CD4-positive, CD25-positive, alpha-beta regulatory T cell (primary cell): ENCODE measurements at regions not wholly inside any gene's neighbourhood (a gene's known extent, or its start where the extent isn't known, plus 50 kb on each side); places are given as distances from the start of the nearest gene placed in this dataset.
A peak's percentile ranks its signal among the peaks of the same experiment; 100 is the strongest.

Experiments
- ATAC-seq, 2 donors: fragments of 150-1000 bp; cut with Tn5 transposase; one replicate each; pipeline ENCODE4 v1.10.0; 2021; ENCODE audit warnings: low read depth in 2 of 2, moderate number of reproducible peaks in 2 of 2, moderate library complexity in 1 of 2
- DNase-seq, 3 donors: peaks; one replicate each; pipeline versions ENCODE4 v3.0.0 to v3.0.0-alpha.2; 2012 to 2022; ENCODE audit warnings: mixed read lengths in 1 of 3
- H3K27ac ChIP-seq: one replicate; pipeline ENCODE4 v1.7.0; 2013; ENCODE audit warnings: mild to moderate bottlenecking, low read length; ENCODE audit not compliant: insufficient read depth, poor library complexity, severe bottlenecking
- H3K27me3 ChIP-seq: one replicate; pipeline ENCODE4 v1.7.0; 2013; ENCODE audit warnings: low read length; ENCODE audit not compliant: control insufficient read depth, insufficient read depth
- H3K36me3 ChIP-seq: one replicate; pipeline ENCODE4 v1.7.0; 2013; ENCODE audit warnings: mild to moderate bottlenecking, low read length, moderate library complexity; ENCODE audit not compliant: control insufficient read depth, insufficient read depth
- H3K4me1 ChIP-seq: 2 replicates; pipeline ENCODE4 v1.7.0; 2013; ENCODE audit warnings: mild to moderate bottlenecking, low read length; ENCODE audit not compliant: insufficient read depth, control insufficient read depth, poor library complexity, severe bottlenecking
- H3K4me3 ChIP-seq: one replicate; pipeline ENCODE4 v1.7.0; 2013; ENCODE audit warnings: low read depth, mild to moderate bottlenecking, low read length, moderate library complexity
- H3K9me3 ChIP-seq, 2 experiments: 1 replicate in 1 of 2; 2 replicates in 1 of 2; pipeline ENCODE4 v1.7.0; 2013; ENCODE audit warnings: low read length in 2 of 2, mild to moderate bottlenecking in 1 of 2, moderate library complexity in 1 of 2; ENCODE audit not compliant: control insufficient read depth in 2 of 2
- H3K27ac Mint-ChIP-seq, 3 donors: one replicate each; pipeline ENCODE4 v1.8.0; 2020 to 2022; ENCODE audit warnings: mild to moderate bottlenecking in 3 of 3, mixed read lengths in 3 of 3, moderate library complexity in 2 of 3
- H3K27me3 Mint-ChIP-seq: one replicate; pipeline ENCODE4 v1.8.0; 2022; ENCODE audit warnings: mild to moderate bottlenecking, mixed read lengths
- H3K36me3 Mint-ChIP-seq: one replicate; pipeline ENCODE4 v1.8.0; 2020; ENCODE audit warnings: mixed read lengths
- H3K4me1 Mint-ChIP-seq, 4 donors: one replicate each; pipeline ENCODE4 v1.8.0; 2020 to 2022; ENCODE audit warnings: mixed read lengths in 4 of 4, mild to moderate bottlenecking in 1 of 4
- H3K4me3 Mint-ChIP-seq, 4 donors: one replicate each; pipeline ENCODE4 v1.8.0; 2020 to 2022; ENCODE audit warnings: mild to moderate bottlenecking in 4 of 4, mixed read lengths in 4 of 4, moderate library complexity in 3 of 4
- H3K9me3 Mint-ChIP-seq, 7 donors: one replicate each; pipeline ENCODE4 v1.8.0; 2020 to 2022; ENCODE audit warnings: mixed read lengths in 7 of 7, mild to moderate bottlenecking in 3 of 7, moderate library complexity in 2 of 7

GRCh38 chr10:93236393-93237040, 162.8 kb downstream of the CYP26A1 start:
- H3K9me3 ChIP-seq: no peaks in the 10 kb centered on the region
- ATAC-seq (no peak), DNase-seq (no peak)
- H3K27me3 ChIP-seq: peaks cover 8% of the 10 kb centered on the region
- Mint-ChIP-seq H3K4me1 (no peaks in the 10 kb centered on the region), H3K4me3 (no peak overlapping the region), H3K36me3 (no peaks in the 10 kb centered on the region), H3K27ac (no peak overlapping the region), H3K27me3 (peaks cover 22% of the 10 kb centered on the region), H3K9me3 (peaks cover 0 to 2% (median 0%) of the 10 kb centered on the region in 7 donors)
- H3K4me1 ChIP-seq: no peaks in the 10 kb centered on the region
- no peaks in the 10 kb centered on the region for H3K36me3 ChIP-seq
- no peak overlapping the region for H3K4me3 ChIP-seq
- no peak overlapping the region for H3K27ac ChIP-seq

- H3K27ac ChIP-seq: no peak overlapping the region
- no peak overlapping the region for H3K27ac Mint-ChIP-seq
- DNase-seq: no peak
- H3K4me1 Mint-ChIP-seq: no peaks in the 10 kb centered on the region
- ATAC-seq: no peak
- peaks cover 21% of the 10 kb centered on the region for H3K27me3 Mint-ChIP-seq
- peaks cover 6% of the 10 kb centered on the region for H3K27me3 ChIP-seq
- no peak overlapping the region for H3K4me3 Mint-ChIP-seq
- no peak overlapping the region for H3K4me3 ChIP-seq
- no peaks in the 10 kb centered on the region for H3K4me1 ChIP-seq
- no peaks in the 10 kb centered on the region for H3K36me3 Mint-ChIP-seq
- H3K9me3 ChIP-seq: no peaks in the 10 kb centered on the region
- H3K36me3 ChIP-seq: no peaks in the 10 kb centered on the region
- H3K9me3 Mint-ChIP-seq: no peaks in the 10 kb centered on the region
These were observed 171.5 kb downstream of the CYP26A1 start for GRCh38 chr10:93245147-93245546.

DNA sequence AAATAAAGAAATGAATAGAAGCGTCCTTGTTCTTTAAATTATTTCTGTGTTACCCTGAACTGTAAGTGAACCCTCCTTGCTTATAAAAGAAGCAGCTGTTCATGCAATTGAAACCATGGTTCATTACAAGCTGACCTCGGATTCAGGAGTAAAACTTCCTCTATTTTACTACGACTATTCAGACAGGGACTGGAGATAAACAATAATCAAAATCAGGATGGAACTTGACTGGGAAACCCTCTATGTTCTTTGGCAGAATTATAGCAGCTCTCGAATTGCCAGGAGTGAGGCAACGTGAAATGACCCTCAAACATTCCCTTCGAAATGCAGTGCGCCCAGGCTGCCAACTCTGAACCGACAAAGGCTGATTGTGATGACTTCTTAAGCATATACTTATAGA, 172.1 kb downstream of the CYP26A1 start:
- Histone ChIP-seq H3K27ac (no peak overlapping the region), H3K27me3 (peaks cover 3% of the 10 kb centered on the region), H3K4me3 (no peak overlapping the region), H3K9me3 (no peaks in the 10 kb centered on the region), H3K36me3 (no peaks in the 10 kb centered on the region), H3K4me1 (no peaks in the 10 kb centered on the region)
- no peak for DNase-seq
- ATAC-seq: no peak
- Mint-ChIP-seq H3K9me3 (no peaks in the 10 kb centered on the region), H3K27me3 (peaks cover 21% of the 10 kb centered on the region), H3K4me3 (no peak overlapping the region), H3K4me1 (no peaks in the 10 kb centered on the region), H3K27ac (no peak overlapping the region), H3K36me3 (no peaks in the 10 kb centered on the region)

- ATAC-seq (no peak), DNase-seq (no peak)
- H3K4me3 Mint-ChIP-seq: no peak overlapping the region
- no peak overlapping the region for H3K27ac Mint-ChIP-seq
- no peaks in the 10 kb centered on the region for H3K9me3 Mint-ChIP-seq
- H3K9me3 ChIP-seq: no peaks in the 10 kb centered on the region
- H3K36me3 Mint-ChIP-seq: no peaks in the 10 kb centered on the region
- H3K4me3 ChIP-seq: no peak overlapping the region
- H3K27me3 Mint-ChIP-seq: peaks cover 15% of the 10 kb centered on the region
- H3K4me1 Mint-ChIP-seq: no peaks in the 10 kb centered on the region
- no peaks in the 10 kb centered on the region for H3K4me1 ChIP-seq
- no peak overlapping the region for H3K27ac ChIP-seq
- H3K36me3 ChIP-seq: no peaks in the 10 kb centered on the region
- peaks cover 2% of the 10 kb centered on the region for H3K27me3 ChIP-seq
These were observed 175.0 kb downstream of the CYP26A1 start for GRCh38 chr10:93248583-93249227.

- Histone ChIP-seq H3K4me1 (no peaks in the 10 kb centered on the region), H3K9me3 (no peaks in the 10 kb centered on the region), H3K36me3 (no peaks in the 10 kb centered on the region), H3K27me3 (no peaks in the 10 kb centered on the region), H3K27ac (no peak overlapping the region), H3K4me3 (no peak overlapping the region)
- no peak for DNase-seq
- H3K27ac Mint-ChIP-seq: peak overlapping the region in 1 of 3 donors; percentile 50
- H3K4me3 Mint-ChIP-seq: no peak overlapping the region
- H3K36me3 Mint-ChIP-seq: no peaks in the 10 kb centered on the region
- no peak for ATAC-seq
- H3K9me3 Mint-ChIP-seq: no peaks in the 10 kb centered on the region
- H3K27me3 Mint-ChIP-seq: peaks cover 10% of the 10 kb centered on the region
- no peaks in the 10 kb centered on the region for H3K4me1 Mint-ChIP-seq
These were observed 176.3 kb downstream of the CYP26A1 start for GRCh38 chr10:93250010-93250409.

DNA sequence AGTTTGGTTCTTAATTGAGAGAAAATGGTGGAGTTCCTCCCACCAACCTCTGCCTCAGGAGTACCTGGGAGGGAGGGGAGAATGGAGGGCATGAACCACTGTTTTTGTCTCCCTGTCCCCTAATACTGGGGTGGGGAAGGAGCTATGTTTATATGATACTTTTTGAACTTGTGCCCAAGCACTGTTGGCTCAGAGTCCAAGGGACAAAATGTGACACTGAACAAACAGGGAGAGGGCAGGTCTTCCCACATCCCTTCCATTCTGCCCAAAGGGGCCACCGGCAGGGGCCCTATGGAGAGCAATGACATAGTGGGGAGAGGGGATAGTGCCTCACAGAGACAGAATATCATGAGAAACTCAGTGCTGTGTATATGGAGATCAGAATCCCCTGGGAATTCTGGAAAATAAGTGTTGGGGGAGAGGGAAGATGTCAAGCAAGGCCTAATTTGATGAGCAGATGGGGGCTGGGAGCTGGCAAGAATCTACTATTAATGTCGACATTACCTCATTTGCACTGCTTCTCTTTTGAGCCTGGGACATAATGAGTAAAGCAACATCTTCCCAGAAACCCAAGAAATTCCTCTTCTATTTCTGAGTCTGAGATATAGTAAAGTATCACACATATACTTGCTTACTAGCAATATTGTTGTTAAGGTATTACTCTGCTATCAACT, 180.6 kb downstream of the CYP26A1 start:
- ATAC-seq (no peak), DNase-seq (no peak)
- Mint-ChIP-seq H3K4me1 (no peaks in the 10 kb centered on the region), H3K9me3 (no peaks in the 10 kb centered on the region), H3K36me3 (no peaks in the 10 kb centered on the region), H3K4me3 (no peak overlapping the region), H3K27me3 (peaks cover 5% of the 10 kb centered on the region), H3K27ac (no peak overlapping the region)
- Histone ChIP-seq H3K9me3 (no peaks in the 10 kb centered on the region), H3K27me3 (no peaks in the 10 kb centered on the region), H3K4me1 (no peaks in the 10 kb centered on the region), H3K4me3 (no peak overlapping the region), H3K27ac (no peak overlapping the region), H3K36me3 (no peaks in the 10 kb centered on the region)

GRCh38 chr10:93255546-93255945, 181.9 kb downstream of the CYP26A1 start:
- peaks cover 5% of the 10 kb centered on the region for H3K27me3 Mint-ChIP-seq
- no peak overlapping the region for H3K4me3 Mint-ChIP-seq
- no peak for DNase-seq
- Histone ChIP-seq H3K4me1 (no peaks in the 10 kb centered on the region), H3K4me3 (no peak overlapping the region), H3K27me3 (no peaks in the 10 kb centered on the region), H3K27ac (no peak overlapping the region), H3K9me3 (no peaks in the 10 kb centered on the region), H3K36me3 (no peaks in the 10 kb centered on the region)
- no peak overlapping the region for H3K27ac Mint-ChIP-seq
- no peaks in the 10 kb centered on the region for H3K36me3 Mint-ChIP-seq
- no peaks in the 10 kb centered on the region for H3K4me1 Mint-ChIP-seq
- ATAC-seq: no peak
- no peaks in the 10 kb centered on the region for H3K9me3 Mint-ChIP-seq
